B cell (primary cell): ENCODE measurements at regions not wholly inside any gene's neighbourhood (a gene's known extent, or its start where the extent isn't known, plus 50 kb on each side); places are given as distances from the start of the nearest gene placed in this dataset.

Experiments used
- ATAC-seq: fragments of 200-7000 bp; cut with Tn5 transposase; one replicate; pipeline ENCODE4 v1.10.0; 2021; ENCODE audit warnings: low read depth, mild to moderate bottlenecking, moderate number of reproducible peaks, moderate library complexity
- CTCF ChIA-PET: fragments of 350-600 bp; sonication (Branson Sonifier 250); formaldehyde crosslinking; loops from one replicate; lab custom pipeline; 2021; ENCODE audit warnings: antibody characterized with exemption, inconsistent platforms; lab: Charles Lee
- POLR2A ChIA-PET: fragments of 350-600 bp; sonication (Branson Sonifier 250); formaldehyde crosslinking; loops from one replicate; lab custom pipeline; 2021; ENCODE audit warnings: antibody characterized with exemption; lab: Charles Lee
- DNase-seq: peaks from one replicate; pipeline ENCODE4 v3.0.0; 2013
- H2AFZ ChIP-seq: 2 replicates; pipeline ENCODE4 v1.6.1; 2012; ENCODE audit warnings: mild to moderate bottlenecking, low read depth, low read length; ENCODE audit not compliant: insufficient read depth, poor library complexity, severe bottlenecking
- H3K27ac ChIP-seq, 2 donors: 1 replicate in 1 of 2; 2 replicates in 1 of 2; pipeline ENCODE4 v1.5.1; 2012 to 2013; ENCODE audit warnings: low read length in 2 of 2, mild to moderate bottlenecking in 2 of 2, moderate library complexity in 1 of 2
- H3K27me3 ChIP-seq, 4 experiments: fragments of 200-600 bp in 1 of 4; sonication (generic) in 1 of 4; replicated peaks in 1 of 4; 1 replicate in 2 of 4; 2 replicates in 2 of 4; pipeline versions ENCODE4 v1.6.1 to v1.7.0; 2013 to 2016; ENCODE audit warnings: low read length in 3 of 4, mild to moderate bottlenecking in 2 of 4, mixed read lengths in 1 of 4, moderate library complexity in 1 of 4; ENCODE audit not compliant: insufficient read depth in 4 of 4, control insufficient read depth in 3 of 4; ENCODE audit errors: control extremely low read depth in 1 of 4
- H3K36me3 ChIP-seq, 2 experiments: replicated peaks in 1 of 2; 1 replicate in 1 of 2; 2 replicates in 1 of 2; pipeline versions ENCODE4 v1.6.1 to v1.7.1; 2013; ENCODE audit warnings: low read length in 1 of 2; ENCODE audit not compliant: insufficient read depth in 2 of 2, control insufficient read depth in 1 of 2; ENCODE audit errors: control extremely low read depth in 1 of 2, extremely low read depth in 1 of 2
- H3K4me1 ChIP-seq, 2 donors: fragments of 200-600 bp in 1 of 2; sonication (generic) in 1 of 2; 1 replicate in 1 of 2; 2 replicates in 1 of 2; pipeline versions ENCODE4 v1.5.1 to v1.6.1; 2013 to 2017; ENCODE audit warnings: low read length in 2 of 2; ENCODE audit not compliant: control insufficient read depth in 2 of 2, insufficient read depth in 2 of 2
- H3K4me2 ChIP-seq: replicated peaks from 2 replicates; pipeline ENCODE3; 2012; ENCODE audit warnings: mild to moderate bottlenecking, low read depth, low read length; ENCODE audit not compliant: poor library complexity, severe bottlenecking
- H3K4me3 ChIP-seq, 5 experiments: fragments of 200-600 bp in 1 of 5; sonication (generic) in 1 of 5; 1 replicate in 3 of 5; 2 replicates in 2 of 5; pipeline versions ENCODE4 v1.5.1 to v1.7.0; 2011 to 2016; ENCODE audit warnings: low read length in 4 of 5, mild to moderate bottlenecking in 4 of 5, low read depth in 2 of 5, control low read depth in 1 of 5, moderate library complexity in 1 of 5; ENCODE audit not compliant: insufficient read depth in 1 of 5; ENCODE audit errors: control extremely low read depth in 1 of 5, extremely low read depth in 1 of 5
- H3K79me2 ChIP-seq: fragments of 200-600 bp; sonication (generic); one replicate; pipeline ENCODE4 v1.6.0; 2016; ENCODE audit warnings: low read length; ENCODE audit not compliant: control insufficient read depth, insufficient read depth
- H3K9ac ChIP-seq: fragments of 200-600 bp; sonication (generic); 2 replicates; pipeline ENCODE4 v1.6.1; 2017; ENCODE audit warnings: mild to moderate bottlenecking, low read length, moderate library complexity
- H3K9me3 ChIP-seq, 3 donors: one replicate each; pipeline versions ENCODE4 v1.6.1 to v1.7.1; 2013; ENCODE audit warnings: low read length in 2 of 3; ENCODE audit not compliant: control insufficient read depth in 2 of 3, insufficient read depth in 1 of 3; ENCODE audit errors: control extremely low read depth in 1 of 3
- H4K20me1 ChIP-seq: 2 replicates; pipeline ENCODE4 v1.6.0; 2012; ENCODE audit warnings: mild to moderate bottlenecking, low read length; ENCODE audit not compliant: insufficient read depth, control insufficient read depth, poor library complexity, severe bottlenecking
- H3K27ac Mint-ChIP-seq: one replicate; pipeline ENCODE4 v1.8.0; 2021; ENCODE audit warnings: mixed read lengths
- H3K27me3 Mint-ChIP-seq: one replicate; pipeline ENCODE4 v1.8.0; 2021; ENCODE audit warnings: mixed read lengths
- H3K4me1 Mint-ChIP-seq: one replicate; pipeline ENCODE4 v1.8.0; 2021; ENCODE audit warnings: mixed read lengths
- H3K4me3 Mint-ChIP-seq: one replicate; pipeline ENCODE4 v1.8.0; 2021; ENCODE audit warnings: mixed read lengths
- H3K9me3 Mint-ChIP-seq: one replicate; pipeline ENCODE4 v1.8.0; 2022; ENCODE audit warnings: mixed read lengths; ENCODE audit not compliant: insufficient read depth
- EZH2 ChIP-seq: IDR thresholded peaks from 2 replicates; pipeline ENCODE4 v1.6.1; 2012; ENCODE audit warnings: borderline replicate concordance, low read depth, mild to moderate bottlenecking, moderate library complexity, low read length; ENCODE audit not compliant: insufficient read depth, poor library complexity, severe bottlenecking
- WGBS: methylation state at CpG from one replicate; pipeline ENCODE4 v1.1.5; 2013; ENCODE audit warnings: missing lambda C conversion rate; ENCODE audit not compliant: insufficient coverage; 5-methylcytosine and 5-hydroxymethylcytosine counted together
- intact Hi-C: fragments of 100-400 bp; cut with micrococcal nuclease; formaldehyde crosslinking; loops from one replicate; pipeline ENCODE4 v1.10.0; 2022
- TF ChIP-seq, protein P1 (sequence below): fragments of 200-600 bp; IDR thresholded peaks from one replicate; pipeline ENCODE4 v1.8.0; 2022; ENCODE audit warnings: antibody characterized with exemption, mild to moderate bottlenecking

DNA sequence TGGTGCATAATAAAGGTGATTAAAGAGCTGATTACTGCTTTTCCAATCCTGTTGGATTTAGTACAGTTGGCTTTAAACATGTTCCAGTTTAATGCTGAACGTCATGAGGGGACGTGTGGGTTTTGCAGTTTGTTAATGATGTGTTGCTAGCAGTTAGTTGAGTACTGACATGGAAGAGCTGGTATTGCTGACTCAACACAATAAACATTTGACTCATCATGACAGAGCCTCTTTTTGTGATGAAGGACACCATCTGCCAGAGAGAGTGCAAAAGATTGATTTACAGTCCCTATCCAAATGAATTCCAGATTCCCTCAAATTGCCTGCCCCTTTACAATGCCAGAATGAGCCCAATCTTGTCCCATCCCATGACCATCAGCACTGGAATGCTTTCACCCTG lies 346.2 kb upstream of the PRICKLE1 start:
- no peak overlapping the region for H3K4me2 ChIP-seq
- ATAC-seq (no peak), DNase-seq (no peak)
- WGBS: no CpG with 5 or more reads among the region's 2 CpGs
- no peaks in the 10 kb centered on the region for H3K9me3 ChIP-seq
- no peak overlapping the region for H3K27ac ChIP-seq
- no peaks in the 10 kb centered on the region for H3K27me3 Mint-ChIP-seq
- POLR2A ChIA-PET: no interaction called here
- H3K79me2 ChIP-seq: no peaks in the 10 kb centered on the region
- no peaks in the 10 kb centered on the region for H3K36me3 ChIP-seq
- H2AFZ ChIP-seq: no peak overlapping the region
- no peak overlapping the region for H3K4me3 ChIP-seq
- H3K4me1 Mint-ChIP-seq: no peaks in the 10 kb centered on the region
- no peak overlapping the region for H3K9ac ChIP-seq
- no peak for TF ChIP-seq EZH2
- TF ChIP-seq, protein P1, sequence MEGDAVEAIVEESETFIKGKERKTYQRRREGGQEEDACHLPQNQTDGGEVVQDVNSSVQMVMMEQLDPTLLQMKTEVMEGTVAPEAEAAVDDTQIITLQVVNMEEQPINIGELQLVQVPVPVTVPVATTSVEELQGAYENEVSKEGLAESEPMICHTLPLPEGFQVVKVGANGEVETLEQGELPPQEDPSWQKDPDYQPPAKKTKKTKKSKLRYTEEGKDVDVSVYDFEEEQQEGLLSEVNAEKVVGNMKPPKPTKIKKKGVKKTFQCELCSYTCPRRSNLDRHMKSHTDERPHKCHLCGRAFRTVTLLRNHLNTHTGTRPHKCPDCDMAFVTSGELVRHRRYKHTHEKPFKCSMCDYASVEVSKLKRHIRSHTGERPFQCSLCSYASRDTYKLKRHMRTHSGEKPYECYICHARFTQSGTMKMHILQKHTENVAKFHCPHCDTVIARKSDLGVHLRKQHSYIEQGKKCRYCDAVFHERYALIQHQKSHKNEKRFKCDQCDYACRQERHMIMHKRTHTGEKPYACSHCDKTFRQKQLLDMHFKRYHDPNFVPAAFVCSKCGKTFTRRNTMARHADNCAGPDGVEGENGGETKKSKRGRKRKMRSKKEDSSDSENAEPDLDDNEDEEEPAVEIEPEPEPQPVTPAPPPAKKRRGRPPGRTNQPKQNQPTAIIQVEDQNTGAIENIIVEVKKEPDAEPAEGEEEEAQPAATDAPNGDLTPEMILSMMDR: no peak
- H3K9me3 Mint-ChIP-seq: peaks cover 3% of the 10 kb centered on the region
- CTCF ChIA-PET: no interaction called here
- H3K27ac Mint-ChIP-seq: no peak overlapping the region
- H3K4me1 ChIP-seq: no peaks in the 10 kb centered on the region
- intact Hi-C loops: no loop called here
- H3K4me3 Mint-ChIP-seq: no peak overlapping the region
- H3K27me3 ChIP-seq: no peaks in the 10 kb centered on the region
- H4K20me1 ChIP-seq: no peaks in the 10 kb centered on the region

DNA sequence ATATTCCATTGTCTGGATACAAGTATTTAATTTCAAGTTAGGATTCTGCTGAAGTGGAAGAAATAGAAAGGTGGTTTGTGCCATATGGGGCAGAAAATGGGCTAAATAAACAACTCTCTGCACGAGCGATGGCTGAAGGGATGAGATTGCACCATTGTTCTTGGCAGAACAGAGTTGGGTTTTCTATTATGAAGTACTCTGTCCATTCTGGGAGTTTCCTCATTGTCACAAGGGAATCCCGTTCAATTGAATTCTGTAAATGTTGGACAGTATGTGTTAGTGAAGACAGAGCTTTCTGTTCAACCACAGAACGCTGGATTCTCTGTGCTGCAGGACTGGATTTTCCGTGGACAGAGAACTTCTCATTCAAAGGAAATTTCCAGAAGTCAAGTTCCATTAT lies 345.5 kb upstream of the PRICKLE1 start:
- Mint-ChIP-seq H3K27me3 (no peaks in the 10 kb centered on the region), H3K27ac (no peak overlapping the region), H3K9me3 (peaks cover 3% of the 10 kb centered on the region), H3K4me1 (no peaks in the 10 kb centered on the region), H3K4me3 (no peak overlapping the region)
- 84% methylated on average over 5 of the region's 5 CpGs for WGBS
- intact Hi-C loops: no loop called here
- H3K4me1 ChIP-seq: no peaks in the 10 kb centered on the region
- no peak overlapping the region for H3K27ac ChIP-seq
- no peaks in the 10 kb centered on the region for H3K9me3 ChIP-seq
- no peak overlapping the region for H2AFZ ChIP-seq
- H3K79me2 ChIP-seq: no peaks in the 10 kb centered on the region
- POLR2A ChIA-PET: no interaction called here
- H4K20me1 ChIP-seq: no peaks in the 10 kb centered on the region
- no peaks in the 10 kb centered on the region for H3K27me3 ChIP-seq
- no peak overlapping the region for H3K4me3 ChIP-seq
- no peak overlapping the region for H3K4me2 ChIP-seq
- H3K9ac ChIP-seq: no peak overlapping the region
- CTCF ChIA-PET: no interaction called here
- no peaks in the 10 kb centered on the region for H3K36me3 ChIP-seq
- ATAC-seq: no peak
- TF ChIP-seq, protein P1: no peak
- no peak for TF ChIP-seq EZH2
- DNase-seq: no peak
